IMR-90 (cell line): ENCODE measurements at regions not wholly inside any gene's neighbourhood (a gene's known extent, or its start where the extent isn't known, plus 50 kb on each side); places are given as distances from the start of the nearest gene placed in this dataset.
"Not testable (repeated sequence)": the region's sequence is repeated elsewhere in the genome, so short reads cannot be mapped to it uniquely, and the experiment has no call there.

Source experiments
- ATAC-seq: fragments of 200-7000 bp; cut with Tn5 transposase; 2 replicates; pipeline ENCODE4 v1.9.1; 2020; ENCODE audit warnings: low read depth, mild to moderate bottlenecking, moderate library complexity
- BruUV-seq: library from RNA; stranded (reverse); fragments of 400-500 nt; replicated peaks from 2 replicates; lab custom pipeline; 2021; lab: Mats Ljungman, UMichigan
- CTCF ChIA-PET: fragments of 300-600 bp; formaldehyde crosslinking; extraction: SDS; loops from one replicate; lab custom pipeline; 2021; ENCODE audit warnings: antibody characterized with exemption; lab: Yijun Ruan, JAX
- POLR2A ChIA-PET: fragments of 300-600 bp; sonication (Branson Sonifier 250); formaldehyde crosslinking; loops from one replicate; lab custom pipeline; 2022; ENCODE audit warnings: antibody characterized with exemption; ENCODE audit not compliant: unreplicated experiment; lab: Charles Lee
- DNase-seq: peaks from one replicate; pipeline ENCODE4 v3.0.0; 2013
- H2AFZ ChIP-seq: replicated peaks from 2 replicates; pipeline ENCODE3; 2013; ENCODE audit warnings: low read length, mild to moderate bottlenecking; ENCODE audit not compliant: poor library complexity
- H2AK5ac ChIP-seq: 2 replicates; pipeline ENCODE4 v1.6.1; 2013; ENCODE audit warnings: low read depth, low read length, inconsistent platforms
- H2AK9ac ChIP-seq: replicated peaks from 2 replicates; pipeline ENCODE3; 2013; ENCODE audit warnings: mild to moderate bottlenecking, low read depth, low read length, moderate library complexity; ENCODE audit not compliant: poor library complexity
- H2BK120ac ChIP-seq: 2 replicates; pipeline ENCODE4 v1.6.1; 2013; ENCODE audit warnings: low read depth, low read length, inconsistent platforms
- H2BK15ac ChIP-seq: 3 replicates; pipeline ENCODE4 v1.6.1; 2013; ENCODE audit warnings: low read depth, low read length, inconsistent platforms
- H2BK20ac ChIP-seq: 2 replicates; pipeline ENCODE4 v1.6.1; 2013; ENCODE audit warnings: low read depth, mild to moderate bottlenecking, inconsistent platforms, low read length, moderate library complexity
- H2BK5ac ChIP-seq: 2 replicates; pipeline ENCODE4 v1.6.1; 2013; ENCODE audit warnings: mild to moderate bottlenecking, low read depth, low read length, inconsistent platforms; ENCODE audit not compliant: poor library complexity, severe bottlenecking
- H3K14ac ChIP-seq: replicated peaks from 2 replicates; pipeline ENCODE4 v1.6.1; 2013; ENCODE audit warnings: low read depth, low read length, inconsistent platforms
- H3K18ac ChIP-seq: 2 replicates; pipeline ENCODE4 v1.6.1; 2013; ENCODE audit warnings: low read depth, low read length, control low read depth
- H3K23ac ChIP-seq: 2 replicates; pipeline ENCODE4 v1.6.1; 2013; ENCODE audit warnings: low read depth, low read length, inconsistent platforms
- H3K27ac ChIP-seq: 2 replicates; pipeline ENCODE4 v1.5.1; 2013; ENCODE audit warnings: mild to moderate bottlenecking, control low read depth, low read length; ENCODE audit not compliant: insufficient read depth
- H3K27me3 ChIP-seq: 2 replicates; pipeline ENCODE4 v1.6.1; 2013; ENCODE audit warnings: low read length; ENCODE audit not compliant: control insufficient read depth, insufficient read depth
- H3K36me3 ChIP-seq: 2 replicates; pipeline ENCODE4 v1.6.1; 2013; ENCODE audit warnings: low read length, mixed read lengths; ENCODE audit not compliant: control insufficient read depth, insufficient read depth
- H3K4ac ChIP-seq: 2 replicates; pipeline ENCODE4 v1.6.1; 2013; ENCODE audit warnings: low read depth, low read length, inconsistent platforms
- H3K4me1 ChIP-seq: 2 replicates; pipeline ENCODE4 v1.6.1; 2013; ENCODE audit warnings: low read length, mixed read lengths; ENCODE audit not compliant: control insufficient read depth, insufficient read depth
- H3K4me2 ChIP-seq: 2 replicates; pipeline ENCODE4 v1.6.1; 2013; ENCODE audit warnings: low read depth, mild to moderate bottlenecking, control low read depth, low read length, moderate library complexity
- H3K4me3 ChIP-seq: 2 replicates; pipeline ENCODE4 v1.5.1; 2013; ENCODE audit warnings: low read depth, mild to moderate bottlenecking, control low read depth, low read length, moderate library complexity; ENCODE audit not compliant: insufficient read depth
- H3K56ac ChIP-seq: 2 replicates; pipeline ENCODE4 v1.6.1; 2013; ENCODE audit warnings: low read length, inconsistent platforms; ENCODE audit not compliant: insufficient read depth; ENCODE audit errors: extremely low read depth
- H3K79me1 ChIP-seq, 2 experiments: 2 replicates each; pipeline ENCODE4 v1.6.1; 2013; ENCODE audit warnings: low read length in 2 of 2, inconsistent platforms in 1 of 2, low read depth in 1 of 2
- H3K9ac ChIP-seq: 2 replicates; pipeline ENCODE4 v1.6.1; 2013; ENCODE audit warnings: low read depth, low read length, control low read depth
- H3K9me1 ChIP-seq: 2 replicates; pipeline ENCODE4 v1.6.1; 2013; ENCODE audit warnings: low read length, inconsistent platforms; ENCODE audit not compliant: insufficient read depth
- H3K9me3 ChIP-seq: 2 replicates; pipeline ENCODE4 v1.6.1; 2013; ENCODE audit warnings: low read length; ENCODE audit not compliant: control insufficient read depth, insufficient read depth
- H4K20me1 ChIP-seq: 2 replicates; pipeline ENCODE4 v1.6.1; 2013; ENCODE audit warnings: low read length, inconsistent platforms; ENCODE audit not compliant: insufficient read depth
- H4K5ac ChIP-seq: 2 replicates; pipeline ENCODE4 v1.6.1; 2013; ENCODE audit warnings: mild to moderate bottlenecking, low read depth, low read length, control low read depth
- H4K8ac ChIP-seq, 2 experiments: 2 replicates each; pipeline ENCODE4 v1.6.1; 2013; ENCODE audit warnings: low read depth in 2 of 2, low read length in 2 of 2, control low read depth in 1 of 2, inconsistent platforms in 1 of 2
- H4K91ac ChIP-seq: 2 replicates; pipeline ENCODE4 v1.6.1; 2013; ENCODE audit warnings: low read depth, low read length, inconsistent platforms; ENCODE audit not compliant: insufficient read depth
- WGBS, 2 experiments: methylation state at CpG; one replicate each; pipeline versions ENCODE4 v1.1.5 to v1.1.7; 2013; ENCODE audit warnings: missing lambda C conversion rate in 2 of 2; ENCODE audit not compliant: insufficient read length in 1 of 2; ENCODE audit errors: extremely low coverage in 2 of 2; 5-methylcytosine and 5-hydroxymethylcytosine counted together
- dilution Hi-C: fragments of 300-500 bp; cut with HindIII; formaldehyde crosslinking; loops from one replicate; pipeline ENCODE4 v1.14.3; 2018; ENCODE audit warnings: low sequenced_read_pairs; ENCODE audit not compliant: unreplicated experiment
- in situ Hi-C: fragments of 300-500 bp; cut with MboI; formaldehyde crosslinking; loops from 3 replicates; pipeline ENCODE4 v1.14.3; 2019; ENCODE audit warnings: low sequenced_read_pairs, inconsistent platforms, mixed read lengths
- intact Hi-C: fragments of 100-400 bp; cut with micrococcal nuclease; formaldehyde crosslinking; loops from 2 replicates; pipeline ENCODE4 v1.10.0; 2022

DNA sequence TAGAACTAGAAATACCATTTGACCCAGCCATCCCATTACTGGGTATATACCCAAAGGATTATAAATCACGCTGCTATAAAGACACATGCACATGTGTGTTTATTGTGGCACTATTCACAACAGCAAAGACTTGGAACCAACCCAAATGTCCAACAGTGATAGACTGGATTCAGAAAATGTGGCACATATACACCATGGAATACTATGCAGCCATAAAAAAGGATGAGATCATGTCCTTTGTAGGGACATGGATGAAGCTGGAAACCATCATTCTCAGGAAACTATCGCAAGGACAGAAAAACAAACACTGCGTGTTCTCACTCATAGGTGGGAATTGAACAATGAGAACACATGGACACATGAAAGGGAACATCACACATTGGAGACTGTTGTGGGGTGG lies 154.5 kb upstream of the INTU start:
- H4K8ac ChIP-seq, H3K4me3 ChIP-seq, H4K20me1 ChIP-seq, H3K9ac ChIP-seq, H3K18ac ChIP-seq, H4K5ac ChIP-seq, H2AK5ac ChIP-seq, H2BK120ac ChIP-seq, POLR2A ChIA-PET, H3K56ac ChIP-seq, H4K91ac ChIP-seq, H3K9me3 ChIP-seq, ATAC-seq, dilution Hi-C loops, H2AK9ac ChIP-seq, H3K9me1 ChIP-seq, H2AFZ ChIP-seq, DNase-seq, H2BK15ac ChIP-seq, H3K36me3 ChIP-seq, H3K4me1 ChIP-seq, H3K4ac ChIP-seq, H2BK20ac ChIP-seq, H3K23ac ChIP-seq, in situ Hi-C loops, H3K14ac ChIP-seq, H3K79me1 ChIP-seq, H3K27me3 ChIP-seq, BruUV-seq, H3K4me2 ChIP-seq, H2BK5ac ChIP-seq, H3K27ac ChIP-seq: not testable (repeated sequence)
- CTCF ChIA-PET: interaction anchor here (0.6 kb wide), 1 partner anchor 121 kb away, joined by 5 read pairs; no protein-coding TSS in a partner anchor
- no CpG with 5 or more reads among the region's 3 CpGs for WGBS, 2 experiments
- intact Hi-C loops: loop anchor here (2.0 kb wide), 1 partner anchor 61 kb away; no protein-coding TSS in a partner anchor
